HG02610 (cell line): ENCODE measurements at regions not wholly inside any gene's neighbourhood (a gene's known extent, or its start where the extent isn't known, plus 50 kb on each side); places are given as distances from the start of the nearest gene placed in this dataset.
"Not testable (repeated sequence)": the region's sequence is repeated elsewhere in the genome, so short reads cannot be mapped to it uniquely, and the experiment has no call there.

ENCODE experiments used
- ATAC-seq: cut with Tn5 transposase; IDR thresholded peaks from one replicate; pipeline ENCODE4 v1.9.1; 2021; ENCODE audit warnings: mild to moderate bottlenecking, moderate library complexity; ENCODE audit not compliant: unreplicated experiment

DNA sequence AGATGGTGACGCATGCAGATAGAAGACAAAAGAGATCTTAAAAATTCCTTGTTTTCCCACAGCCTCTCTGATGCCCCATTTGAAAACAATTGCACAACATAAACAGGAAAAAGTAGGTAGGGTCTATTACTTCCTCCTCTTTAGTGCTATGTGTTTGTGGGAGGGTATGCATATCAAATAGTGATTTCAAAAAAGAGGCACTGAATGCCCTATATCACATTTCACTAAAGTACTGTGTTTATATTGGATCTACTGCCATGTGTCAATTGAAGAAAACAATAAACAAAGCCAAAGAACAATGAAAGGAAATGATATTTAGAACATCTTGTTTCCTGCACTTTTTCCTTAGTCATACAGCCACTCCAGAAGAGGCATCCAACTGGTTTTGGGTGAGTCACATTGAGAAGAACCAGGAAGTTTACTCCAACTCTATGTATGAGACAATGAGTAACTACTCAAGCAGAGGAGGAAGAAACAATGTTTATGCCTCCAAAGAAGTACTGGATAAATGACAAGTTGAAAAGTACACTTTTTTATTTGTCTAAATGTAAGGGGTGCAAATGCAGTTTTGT, 583.6 kb downstream of the FBXO15 start:
- no peak for ATAC-seq

- no peak for ATAC-seq
These were observed 584.3 kb downstream of the FBXO15 start for GRCh38 chr18:73563345-73563744.

DNA sequence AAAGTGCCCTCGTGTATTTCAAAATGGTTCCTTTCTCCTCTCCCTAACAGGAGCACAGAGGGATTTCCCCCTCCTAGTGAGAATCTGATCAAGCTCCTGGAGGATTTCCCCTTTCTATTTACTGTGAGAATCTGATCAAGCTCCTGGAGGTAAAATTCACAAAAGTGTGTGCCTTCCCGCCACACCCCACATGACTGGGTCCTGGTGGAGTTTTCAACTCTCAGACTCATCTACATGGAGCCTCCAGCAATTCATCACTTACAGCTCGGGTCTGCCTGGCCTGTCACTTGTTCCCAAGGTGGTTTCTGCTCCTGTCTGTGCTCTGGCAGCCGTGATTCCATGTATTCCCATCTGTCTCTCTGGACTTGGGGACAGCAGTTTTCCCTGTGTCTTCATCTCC, 590.7 kb downstream of the FBXO15 start:
- no peak for ATAC-seq

DNA sequence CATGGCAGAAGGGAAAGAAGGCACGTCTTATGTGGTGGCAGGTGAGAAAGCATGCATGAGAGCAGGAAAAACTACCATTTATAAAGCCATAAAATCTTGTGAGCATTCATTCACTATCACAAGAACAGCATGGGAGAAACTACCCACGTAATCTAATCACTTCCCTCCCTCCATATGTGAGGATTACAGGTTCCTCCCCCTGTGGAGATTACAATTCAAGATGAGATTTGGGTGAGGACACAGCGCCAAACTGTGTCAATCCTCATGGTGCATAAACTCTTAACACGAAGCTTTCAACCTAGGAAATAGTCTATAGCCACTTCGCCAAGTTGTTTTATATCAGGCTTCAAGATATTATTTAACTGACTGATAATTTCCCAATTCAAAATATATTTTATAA, 595.5 kb downstream of the FBXO15 start:
- ATAC-seq = no peak

DNA sequence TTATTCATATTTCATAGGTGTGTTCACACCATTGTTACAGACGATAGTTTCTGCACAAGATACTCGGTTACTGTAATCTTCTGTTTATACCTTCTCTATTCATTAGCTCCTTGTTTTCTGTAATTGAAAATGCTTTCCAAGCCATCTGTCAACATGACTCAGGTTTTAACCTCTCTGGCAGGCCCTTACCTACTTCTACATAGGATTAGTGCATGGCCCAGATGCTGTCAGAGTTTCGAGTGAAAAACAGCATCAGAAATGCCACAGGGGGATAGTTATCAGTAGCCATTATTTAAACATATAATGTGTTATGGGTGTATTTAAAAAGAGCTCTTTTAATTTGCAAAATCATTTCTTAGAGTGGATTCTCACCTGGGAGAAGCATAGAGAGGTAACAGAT, 596.4 kb downstream of the FBXO15 start:
- no peak for ATAC-seq

DNA sequence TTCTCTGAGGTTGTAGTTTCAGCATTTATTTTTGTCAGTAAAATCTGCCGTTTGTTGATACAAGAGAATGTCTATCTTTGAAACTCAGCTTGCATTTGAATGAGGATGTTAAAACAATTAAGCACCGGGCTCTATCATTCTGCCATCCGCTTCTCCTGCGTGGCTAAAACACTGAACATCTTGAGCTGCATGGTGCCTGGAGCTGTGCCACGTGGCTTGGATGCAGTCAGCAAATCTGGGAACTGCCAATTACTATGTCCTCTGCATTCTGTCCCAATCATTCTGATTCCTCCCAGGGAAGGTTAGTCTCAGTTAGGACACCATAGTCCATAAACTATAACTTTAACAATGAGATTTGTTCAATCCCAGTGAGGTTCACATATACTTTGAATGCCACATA, 598.4 kb downstream of the FBXO15 start:
- ATAC-seq = no peak

- ATAC-seq = no peak
These were observed 602.2 kb downstream of the FBXO15 start for GRCh38 chr18:73545472-73545871.

DNA sequence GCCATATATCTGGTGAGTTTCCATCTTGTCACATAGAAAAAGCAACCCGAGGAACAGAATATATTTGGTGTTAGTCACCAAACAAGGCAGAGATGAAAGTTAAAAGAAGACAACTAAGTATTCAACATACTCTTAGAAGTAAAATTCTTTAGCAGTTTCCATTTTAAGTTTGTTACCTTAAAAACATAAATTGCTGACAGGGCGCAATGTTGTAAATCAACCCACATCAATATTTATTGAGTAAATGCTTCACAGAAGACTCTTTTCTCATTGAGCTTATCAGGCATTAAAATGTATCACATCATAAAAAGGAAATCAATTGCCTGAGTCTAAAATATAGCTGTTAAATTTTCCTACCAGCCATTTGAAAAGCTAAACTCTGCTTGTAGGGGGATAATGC, 603.0 kb downstream of the FBXO15 start:
- no peak for ATAC-seq

DNA sequence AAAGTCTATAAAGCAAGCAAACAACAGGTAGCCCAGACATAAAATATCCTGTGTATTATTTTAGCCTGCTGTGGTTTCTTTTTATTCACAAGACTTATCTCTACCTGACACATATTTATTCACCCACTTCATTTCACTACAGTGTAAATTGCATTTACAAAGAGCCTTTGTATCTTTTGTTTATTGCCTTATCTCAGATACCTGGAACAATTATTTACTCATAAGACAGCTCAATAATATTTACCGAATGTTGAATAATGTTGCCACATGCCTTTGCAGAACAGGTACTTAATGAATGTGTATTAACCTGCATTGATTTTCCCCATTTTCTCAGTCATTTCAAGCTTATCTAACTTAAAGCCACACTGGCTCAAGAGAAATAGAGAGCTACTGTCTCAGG, 603.6 kb downstream of the FBXO15 start:
- no peak for ATAC-seq

- no peak for ATAC-seq
These were observed 611.6 kb downstream of the FBXO15 start for GRCh38 chr18:73535990-73536389.

- ATAC-seq = no peak
These were observed 612.4 kb downstream of the FBXO15 start for GRCh38 chr18:73535189-73535588.

GRCh38 chr18:73531601-73532000, 616.0 kb downstream of the FBXO15 start:
- ATAC-seq = no peak

DNA sequence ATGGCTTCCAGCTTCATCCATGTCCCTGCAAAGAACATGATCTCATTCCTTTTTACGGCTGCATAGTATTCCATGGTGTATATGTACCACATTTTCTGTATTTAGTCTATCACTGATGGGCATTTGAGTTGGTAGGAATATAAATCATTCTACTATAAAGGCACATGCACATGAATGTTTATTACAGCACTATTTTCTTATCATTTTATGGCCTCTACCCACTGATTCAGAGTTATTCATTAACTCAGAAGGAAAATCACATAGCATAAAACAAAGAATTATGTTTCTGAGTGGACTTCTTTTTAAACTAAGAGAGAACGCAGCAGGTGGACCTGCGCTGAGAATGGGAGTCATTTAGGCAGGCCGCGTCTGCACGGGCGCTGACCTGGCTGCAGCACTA, 619.6 kb downstream of the FBXO15 start:
- no peak for ATAC-seq

- ATAC-seq = no peak
These were observed 627.4 kb downstream of the FBXO15 start for GRCh38 chr18:73520229-73520628.

DNA sequence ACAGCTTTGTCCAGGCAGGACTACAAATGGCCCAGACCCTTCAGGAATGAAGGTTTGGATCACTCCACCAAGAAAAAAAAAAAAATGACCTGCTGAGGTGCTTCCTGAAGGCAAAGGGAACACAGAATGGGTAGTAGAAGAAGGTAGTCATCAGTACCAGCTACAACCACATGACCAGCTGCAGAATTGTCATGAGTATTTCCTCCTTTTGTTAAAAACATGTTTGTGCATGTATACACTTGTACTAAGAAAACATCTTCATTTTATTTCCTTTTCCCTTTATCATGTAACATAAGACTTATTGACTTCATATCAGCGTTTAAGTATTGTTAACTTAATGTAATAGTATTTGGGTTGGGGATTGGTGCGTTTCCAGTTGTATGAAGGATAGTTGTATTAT, 631.6 kb downstream of the FBXO15 start:
- not testable (repeated sequence) for ATAC-seq

GRCh38 chr18:73514449-73514848, 633.2 kb downstream of the FBXO15 start:
- no peak for ATAC-seq

DNA sequence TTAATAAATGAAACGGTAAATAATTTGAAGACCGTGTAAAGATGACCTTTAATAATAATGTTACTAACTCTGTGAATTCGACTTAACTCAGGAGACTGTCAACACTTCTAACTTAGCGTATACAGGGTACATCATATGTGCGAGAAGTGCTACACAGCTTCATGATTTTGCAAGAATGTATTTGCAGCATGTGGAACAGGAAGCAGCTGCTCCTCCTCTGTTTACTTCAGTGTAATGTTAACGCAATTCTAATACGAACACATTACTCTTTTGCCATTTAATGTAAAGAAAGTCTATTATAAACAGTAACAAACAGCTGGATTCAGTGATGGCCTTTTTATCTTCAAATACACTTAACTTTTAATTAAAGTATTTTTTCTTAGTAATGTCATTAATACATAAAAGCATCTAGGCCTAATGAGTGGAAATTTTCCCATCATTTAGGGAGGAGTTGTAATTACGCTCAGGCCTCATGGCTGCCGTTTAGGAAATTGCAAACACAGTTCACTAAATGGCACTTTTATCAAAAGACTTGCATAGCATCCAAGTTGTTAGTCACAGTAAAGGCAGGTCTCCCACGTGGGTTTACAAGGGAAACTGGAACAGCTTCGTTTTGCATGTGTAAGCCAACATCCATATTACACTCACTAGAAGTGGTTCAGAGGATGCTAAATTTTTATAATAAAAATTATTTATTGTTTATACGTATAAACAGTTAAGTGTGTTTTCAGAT, 635.7 kb downstream of the FBXO15 start:
- ATAC-seq = no peak

DNA sequence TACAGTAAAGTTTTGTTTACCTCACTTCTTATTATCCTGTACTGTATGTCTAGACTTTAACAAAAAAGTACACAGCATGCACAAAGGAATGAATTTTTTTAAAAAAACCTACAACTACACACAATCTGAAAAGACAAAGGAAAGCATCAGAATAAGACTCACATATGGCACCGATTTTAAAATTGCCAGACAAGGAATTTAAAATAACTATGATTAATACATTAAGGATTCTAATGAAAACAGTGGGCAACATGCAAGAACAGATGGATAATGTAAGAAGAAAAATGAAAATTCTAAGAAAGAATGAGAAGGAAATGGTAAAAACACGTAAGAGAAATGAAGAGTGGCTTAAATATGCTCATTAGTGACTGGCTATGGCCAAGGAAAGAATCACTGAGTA, 638.2 kb downstream of the FBXO15 start:
- ATAC-seq = no peak

DNA sequence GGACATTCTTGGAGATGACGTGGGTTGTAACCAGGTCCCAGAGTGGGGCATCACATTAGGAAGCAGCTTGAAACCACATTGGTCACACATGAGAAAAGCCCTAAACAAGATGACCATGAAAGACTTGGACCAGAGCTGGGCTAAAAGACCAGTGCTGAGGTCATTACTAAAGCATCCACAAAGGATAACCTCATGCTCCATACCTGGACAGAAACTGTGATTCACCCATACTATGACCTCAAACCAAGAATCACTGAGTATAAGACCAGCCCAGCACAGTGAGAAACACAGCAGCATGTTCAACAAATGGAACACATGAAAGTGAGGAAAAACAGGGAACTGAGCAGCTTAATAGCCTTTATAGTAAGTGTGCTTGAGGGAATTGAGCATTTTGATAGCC, 635.5 kb upstream of the NETO1 start:
- no peak for ATAC-seq

DNA sequence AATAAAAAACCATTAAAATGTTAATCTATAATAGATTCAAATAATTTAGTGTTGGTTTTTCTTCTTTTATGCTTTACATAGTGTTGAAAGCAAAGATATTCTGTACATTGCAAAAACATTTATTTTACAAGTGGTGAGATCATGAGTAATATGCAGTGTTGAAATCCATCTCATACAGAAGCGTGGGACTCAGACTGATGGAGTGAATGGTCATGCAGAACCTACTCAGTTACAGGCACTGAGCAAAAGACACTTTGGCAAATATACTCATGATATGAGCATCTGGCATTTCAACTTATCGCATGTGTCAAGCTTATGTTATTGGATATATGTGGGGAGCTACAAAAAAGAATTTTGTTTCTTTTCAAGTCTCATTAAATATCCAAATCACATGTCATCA, 620.2 kb upstream of the NETO1 start:
- no peak for ATAC-seq

GRCh38 chr18:73485166-73485565, 617.4 kb upstream of the NETO1 start:
- no peak for ATAC-seq

GRCh38 chr18:73482901-73483300, 615.1 kb upstream of the NETO1 start:
- ATAC-seq = no peak

DNA sequence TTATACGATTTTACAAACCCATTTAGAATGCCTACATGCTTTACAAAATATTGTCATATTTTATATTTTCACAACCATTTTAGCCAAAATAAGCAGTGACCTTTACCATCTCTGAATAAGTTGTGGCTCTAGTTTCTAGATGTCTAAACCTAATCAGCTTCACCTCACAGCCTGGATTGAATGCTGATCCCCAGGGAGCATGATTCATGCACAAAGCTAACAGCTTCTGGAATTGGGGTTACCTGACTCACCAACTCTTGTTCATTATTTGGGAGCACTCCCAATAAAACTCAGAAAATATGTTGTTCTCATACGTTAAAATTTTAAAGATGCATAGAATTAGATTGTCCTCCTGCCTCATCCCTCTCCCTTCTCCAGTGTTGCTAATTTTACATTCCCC, 611.7 kb upstream of the NETO1 start:
- ATAC-seq = no peak
